ENCODE measurements at regions not wholly inside any gene's neighbourhood (a gene's known extent, or its start where the extent isn't known, plus 50 kb on each side); places are given as distances from the start of the nearest gene placed in this dataset.

- TF ChIP-seq CTCF (conservative IDR thresholded peaks at IDR 0.05; ENCODE audit: low read depth, low read length) (no peak), EZH2 (IDR thresholded peaks at IDR 0.05; ENCODE audit: low read length, unreplicated experiment) (no peak), EZH2phosphoT487 (IDR thresholded peaks at IDR 0.05; ENCODE audit: borderline replicate concordance, low read length) (no peak)
Observed at GRCh38 chr4:133618963-133619362, 469.9 kb downstream of the PCDH10 start.

Data from PC-3 (cell line).